Upper lobe of left lung (tissue), 4 donors: ENCODE measurements at regions not wholly inside any gene's neighbourhood (a gene's known extent, or its start where the extent isn't known, plus 50 kb on each side); places are given as distances from the start of the nearest gene placed in this dataset.

Experiments used
- CTCF ChIP-seq, 6 experiments: fragments of 450-650 bp in 4 of 6; fragments of 200-600 bp in 2 of 6; sonication (generic) in 2 of 6; IDR thresholded peaks; one replicate each; pipeline ENCODE4 v1.5.1; 2016 to 2019; ENCODE audit warnings: antibody characterized with exemption in 6 of 6
- POLR2AphosphoS5 ChIP-seq, 2 donors: sonication (generic); formaldehyde crosslinking; IDR thresholded peaks; one replicate each; pipeline ENCODE4 v1.5.1; 2017; ENCODE audit warnings: antibody characterized with exemption in 2 of 2

GRCh38 chr7:13262929-13263530, 575.6 kb downstream of the ARL4A start:
- TF ChIP-seq CTCF (IDR thresholded peaks at IDR 0.05): peak in 5 of 6 experiments; percentile 15 to 63 (median 36)
- no peak for TF ChIP-seq POLR2AphosphoS5 (IDR thresholded peaks at IDR 0.05)
